MCF 10A (cell line): ENCODE measurements at regions not wholly inside any gene's neighbourhood (a gene's known extent, or its start where the extent isn't known, plus 50 kb on each side); places are given as distances from the start of the nearest gene placed in this dataset.

Experiments
- BruUV-seq: library from RNA; stranded (reverse); fragments of 400-500 nt; replicated peaks from 2 replicates; lab custom pipeline; 2021; lab: Mats Ljungman, UMichigan
- CTCF ChIA-PET: fragments of 300-600 bp; sonication (Branson Sonifier 250); formaldehyde crosslinking; extraction: SDS; loops from one replicate; lab custom pipeline; 2021; ENCODE audit warnings: antibody characterized with exemption, inconsistent platforms; lab: Yijun Ruan, JAX
- POLR2A ChIA-PET: fragments of 300-600, 350-650 bp; sonication (Branson Sonifier 250); formaldehyde crosslinking; extraction: SDS; loops from one replicate; lab custom pipeline; 2020; ENCODE audit warnings: antibody characterized with exemption, inconsistent platforms; lab: Yijun Ruan, JAX
- DNase-seq: peaks from one replicate; pipeline ENCODE4 v3.0.0-alpha.2; 2018; ENCODE audit not compliant: unreplicated experiment
- H3K27ac Mint-ChIP-seq: one replicate; pipeline ENCODE4 v1.8.0; 2022; ENCODE audit warnings: mild to moderate bottlenecking, low read depth, mixed read lengths; ENCODE audit not compliant: unreplicated experiment
- H3K27me3 Mint-ChIP-seq: one replicate; pipeline ENCODE4 v1.8.0; 2022; ENCODE audit warnings: mixed read lengths; ENCODE audit not compliant: insufficient read depth, unreplicated experiment
- H3K36me3 Mint-ChIP-seq: one replicate; pipeline ENCODE4 v1.8.0; 2022; ENCODE audit warnings: mild to moderate bottlenecking, moderate library complexity, mixed read lengths; ENCODE audit not compliant: insufficient read depth, unreplicated experiment
- H3K4me1 Mint-ChIP-seq: one replicate; pipeline ENCODE4 v1.8.0; 2022; ENCODE audit warnings: mixed read lengths; ENCODE audit not compliant: insufficient read depth, unreplicated experiment
- H3K4me3 Mint-ChIP-seq: one replicate; pipeline ENCODE4 v1.8.0; 2022; ENCODE audit warnings: mild to moderate bottlenecking, moderate library complexity, mixed read lengths; ENCODE audit not compliant: unreplicated experiment
- H3K9me3 Mint-ChIP-seq: one replicate; pipeline ENCODE4 v1.8.0; 2022; ENCODE audit warnings: mixed read lengths; ENCODE audit not compliant: unreplicated experiment
- intact Hi-C: fragments of 100-400 bp; cut with micrococcal nuclease; formaldehyde crosslinking; loops from 2 replicates; pipeline ENCODE4 v1.14.1; 2022
- TF ChIP-seq, protein P1 (sequence below): fragments of 200-600 bp; IDR thresholded peaks from one replicate; pipeline ENCODE4 v1.8.0; 2022; ENCODE audit warnings: antibody characterized with exemption, mild to moderate bottlenecking; ENCODE audit not compliant: unreplicated experiment

DNA sequence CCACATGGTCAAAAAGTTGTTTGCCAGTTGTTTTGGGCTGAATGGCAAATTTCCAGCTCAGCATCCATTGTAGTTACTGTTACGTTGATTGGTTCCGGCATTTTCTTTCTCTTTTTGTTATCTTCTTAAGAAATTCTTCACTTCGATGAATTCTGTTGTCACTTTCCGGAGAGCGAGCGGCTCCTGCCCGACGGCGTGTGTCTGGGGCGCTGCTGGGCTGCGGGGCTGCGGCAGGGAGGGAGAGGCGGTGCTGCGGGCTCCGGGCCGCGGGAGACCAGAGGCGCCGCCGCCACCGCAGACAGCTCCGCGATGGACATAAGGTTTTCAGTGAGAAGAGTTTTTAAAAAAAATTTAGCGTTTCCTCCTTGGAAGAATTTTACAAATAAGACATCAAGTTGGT is 117.4 kb downstream of the RRM1 start:
- no peak for DNase-seq
- no peaks in the 10 kb centered on the region for H3K9me3 Mint-ChIP-seq
- no peaks in the 10 kb centered on the region for H3K36me3 Mint-ChIP-seq
- H3K4me3 Mint-ChIP-seq, result no peak overlapping the region
- BruUV-seq, result no TSS peak
- no peak overlapping the region for H3K27ac Mint-ChIP-seq
- intact Hi-C loops, result no loop called here
- POLR2A ChIA-PET, result no interaction called here
- no peaks in the 10 kb centered on the region for H3K4me1 Mint-ChIP-seq
- H3K27me3 Mint-ChIP-seq, result peaks cover 37% of the 10 kb centered on the region
- TF ChIP-seq, protein P1, sequence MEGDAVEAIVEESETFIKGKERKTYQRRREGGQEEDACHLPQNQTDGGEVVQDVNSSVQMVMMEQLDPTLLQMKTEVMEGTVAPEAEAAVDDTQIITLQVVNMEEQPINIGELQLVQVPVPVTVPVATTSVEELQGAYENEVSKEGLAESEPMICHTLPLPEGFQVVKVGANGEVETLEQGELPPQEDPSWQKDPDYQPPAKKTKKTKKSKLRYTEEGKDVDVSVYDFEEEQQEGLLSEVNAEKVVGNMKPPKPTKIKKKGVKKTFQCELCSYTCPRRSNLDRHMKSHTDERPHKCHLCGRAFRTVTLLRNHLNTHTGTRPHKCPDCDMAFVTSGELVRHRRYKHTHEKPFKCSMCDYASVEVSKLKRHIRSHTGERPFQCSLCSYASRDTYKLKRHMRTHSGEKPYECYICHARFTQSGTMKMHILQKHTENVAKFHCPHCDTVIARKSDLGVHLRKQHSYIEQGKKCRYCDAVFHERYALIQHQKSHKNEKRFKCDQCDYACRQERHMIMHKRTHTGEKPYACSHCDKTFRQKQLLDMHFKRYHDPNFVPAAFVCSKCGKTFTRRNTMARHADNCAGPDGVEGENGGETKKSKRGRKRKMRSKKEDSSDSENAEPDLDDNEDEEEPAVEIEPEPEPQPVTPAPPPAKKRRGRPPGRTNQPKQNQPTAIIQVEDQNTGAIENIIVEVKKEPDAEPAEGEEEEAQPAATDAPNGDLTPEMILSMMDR, result no peak
- CTCF ChIA-PET, result interaction anchor here (0.6 to 8.7 kb wide), 2 partner anchors 25 to 340 kb away, joined by 3 to 45 read pairs; no protein-coding TSS in a partner anchor

DNA sequence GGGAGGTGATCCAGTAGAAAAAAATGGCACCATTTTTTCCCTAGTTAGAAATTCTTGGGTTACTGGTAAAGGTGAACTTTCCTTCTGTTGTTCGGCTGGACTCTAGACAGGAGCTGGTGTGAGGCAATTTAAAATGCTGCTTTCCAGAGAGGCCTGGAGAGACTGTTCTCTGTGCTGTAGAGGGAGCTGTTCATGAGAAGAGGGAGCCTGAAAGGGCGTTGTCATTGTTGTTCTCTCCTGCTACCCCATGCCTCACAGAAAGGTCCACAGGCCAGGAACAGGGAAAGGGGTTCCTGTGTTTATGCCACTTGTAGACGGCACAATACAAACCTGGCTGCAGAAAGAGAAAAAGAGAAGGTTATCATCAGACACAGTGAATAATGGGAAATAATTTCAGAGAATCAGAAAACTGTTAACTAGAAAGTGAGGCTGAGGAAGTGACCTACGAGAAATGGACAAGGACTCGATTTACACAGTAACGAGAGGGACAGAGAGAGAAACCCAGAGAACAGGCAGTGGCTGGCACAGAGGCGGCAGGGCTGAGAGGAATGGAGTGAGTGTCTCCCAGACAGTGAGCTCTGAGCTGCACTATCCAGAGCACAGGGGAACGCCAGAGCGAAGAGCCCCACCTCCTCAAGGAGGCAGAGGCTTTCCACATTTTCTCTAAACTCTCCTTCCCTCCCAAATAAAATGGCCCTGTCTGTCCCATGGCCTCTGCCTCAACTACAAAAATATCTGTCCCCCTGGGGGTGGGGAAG is 109.2 kb downstream of the RRM1 start:
- no peak overlapping the region for H3K4me3 Mint-ChIP-seq
- no peaks in the 10 kb centered on the region for H3K4me1 Mint-ChIP-seq
- no TSS peak for BruUV-seq
- peaks cover 13% of the 10 kb centered on the region for H3K27me3 Mint-ChIP-seq
- no peaks in the 10 kb centered on the region for H3K36me3 Mint-ChIP-seq
- ChIA-PET CTCF (interaction anchor here (0.6 to 4.2 kb wide), 8 partner anchors 12 to 1997 kb away, joined by 3 to 28 read pairs (median 4); no protein-coding TSS in a partner anchor), POLR2A (interaction anchor here (1.1 kb wide), 1 partner anchor 16 kb away, joined by 3 read pairs; no protein-coding TSS in a partner anchor)
- peaks cover 5% of the 10 kb centered on the region for H3K9me3 Mint-ChIP-seq
- no peak overlapping the region for H3K27ac Mint-ChIP-seq
- TF ChIP-seq, protein P1, result no peak
- intact Hi-C loops, result no loop called here
- DNase-seq, result no peak

DNA sequence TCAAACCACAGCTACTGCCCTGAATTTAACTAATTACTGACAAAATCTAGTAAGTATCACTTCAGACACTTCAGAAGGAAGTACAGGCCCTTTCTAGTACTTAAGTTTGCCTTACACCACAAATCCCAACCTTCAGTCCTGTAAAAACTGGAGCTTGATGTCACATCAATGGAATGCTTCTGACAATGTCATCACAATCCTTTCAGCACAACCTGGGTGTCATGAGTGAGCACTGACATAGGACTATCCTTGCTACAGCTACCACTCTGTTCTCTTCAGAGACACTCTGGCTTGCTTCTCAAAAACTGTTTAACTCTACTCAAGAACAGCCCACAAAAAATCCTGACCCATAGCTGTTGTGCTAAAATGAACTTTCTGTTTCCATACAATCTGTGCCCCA is 108.2 kb downstream of the RRM1 start:
- intact Hi-C loops, result no loop called here

DNA sequence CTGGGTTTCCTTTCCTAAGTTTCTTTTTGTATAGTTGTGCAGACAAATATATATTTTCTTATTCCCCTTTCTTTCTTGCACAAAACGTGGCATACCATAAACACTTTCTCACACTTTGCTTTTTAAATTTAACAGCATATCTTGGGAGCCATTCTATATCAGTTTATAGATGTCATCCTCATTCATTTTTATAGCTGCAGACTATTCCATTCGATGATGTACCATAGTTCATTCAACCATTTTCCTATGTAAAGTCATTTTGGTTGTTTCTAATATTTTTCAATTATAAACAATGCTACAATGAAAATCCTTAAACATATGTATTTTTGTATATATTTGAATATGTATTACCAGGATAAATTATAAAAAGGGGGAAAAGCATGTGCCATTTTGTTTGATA is 102.5 kb downstream of the RRM1 start:
- Mint-ChIP-seq H3K9me3 (peaks cover 5% of the 10 kb centered on the region), H3K27me3 (peaks cover 25% of the 10 kb centered on the region), H3K4me1 (no peaks in the 10 kb centered on the region), H3K4me3 (no peak overlapping the region), H3K36me3 (no peaks in the 10 kb centered on the region), H3K27ac (no peak overlapping the region)
- DNase-seq, result no peak
- TF ChIP-seq, protein P1, result no peak
- intact Hi-C loops, result no loop called here
- CTCF ChIA-PET, result interaction anchor here (0.6 to 1.3 kb wide), 4 partner anchors 9 to 342 kb away, joined by 3 to 5 read pairs (median 3); no protein-coding TSS in a partner anchor
- BruUV-seq, result no TSS peak
- POLR2A ChIA-PET, result interaction anchor here (1.2 kb wide), 1 partner anchor 14 kb away, joined by 3 read pairs; no protein-coding TSS in a partner anchor

More for the DNA sequence above, 108.2 kb downstream of the RRM1 start:
- ChIA-PET CTCF (interaction anchor here (0.6 to 4.2 kb wide), 7 partner anchors 11 to 353 kb away, joined by 3 to 28 read pairs (median 4); no protein-coding TSS in a partner anchor), POLR2A (interaction anchor here (1.1 kb wide), 1 partner anchor 15 kb away, joined by 3 read pairs; no protein-coding TSS in a partner anchor)
- H3K36me3 Mint-ChIP-seq, result no peaks in the 10 kb centered on the region
- no peak overlapping the region for H3K27ac Mint-ChIP-seq
- no TSS peak for BruUV-seq
- H3K27me3 Mint-ChIP-seq, result peaks cover 8% of the 10 kb centered on the region
- no peak overlapping the region for H3K4me3 Mint-ChIP-seq
- TF ChIP-seq, protein P1, result no peak
- DNase-seq, result no peak
- no peaks in the 10 kb centered on the region for H3K4me1 Mint-ChIP-seq
- peaks cover 5% of the 10 kb centered on the region for H3K9me3 Mint-ChIP-seq
